ENCODE measurements at regions not wholly inside any gene's neighbourhood (a gene's known extent, or its start where the extent isn't known, plus 50 kb on each side); places are given as distances from the start of the nearest gene placed in this dataset.
"Not testable (repeated sequence)": the region's sequence is repeated elsewhere in the genome, so short reads cannot be mapped to it uniquely, and the experiment has no call there.

- FAIRE-seq, result no peak
These were observed 610.2 kb downstream of the DSC3 start for GRCh38 chr18:30432349-30432748.

- FAIRE-seq, result not testable (repeated sequence)
These were observed 623.1 kb downstream of the DSC3 start for GRCh38 chr18:30419399-30419798.

- no peak for FAIRE-seq
These were observed 626.6 kb downstream of the DSC3 start for GRCh38 chr18:30415903-30416302.

- FAIRE-seq, result no peak
These were observed 633.4 kb downstream of the DSC3 start for GRCh38 chr18:30409120-30409519.

- FAIRE-seq, result no peak
These were observed 635.8 kb downstream of the DSC3 start for GRCh38 chr18:30406728-30407127.

GRCh38 chr18:30405038-30405437, 637.5 kb downstream of the DSC3 start:
- FAIRE-seq, result no peak

- no peak for FAIRE-seq
These were observed 638.1 kb downstream of the DSC3 start for GRCh38 chr18:30404422-30404821.

GRCh38 chr18:30403278-30403677, 639.3 kb downstream of the DSC3 start:
- no peak for FAIRE-seq

GRCh38 chr18:30387401-30387800, 655.1 kb downstream of the DSC3 start:
- FAIRE-seq, result no peak

- no peak for FAIRE-seq
These were observed 655.9 kb downstream of the DSC3 start for GRCh38 chr18:30386624-30387023.

- no peak for FAIRE-seq
These were observed 656.9 kb downstream of the DSC3 start for GRCh38 chr18:30385684-30386083.

- FAIRE-seq, result no peak
These were observed 660.7 kb downstream of the DSC3 start for GRCh38 chr18:30381826-30382225.

GRCh38 chr18:30378097-30378496, 664.4 kb downstream of the DSC3 start:
- no peak for FAIRE-seq

GRCh38 chr18:30376515-30376914, 666.0 kb downstream of the DSC3 start:
- no peak for FAIRE-seq

- no peak for FAIRE-seq
These were observed 680.5 kb downstream of the DSC3 start for GRCh38 chr18:30361864-30362540.

- FAIRE-seq, result no peak
These were observed 683.0 kb downstream of the DSC3 start for GRCh38 chr18:30359521-30359920.

GRCh38 chr18:30358555-30358954, 684.0 kb downstream of the DSC3 start:
- FAIRE-seq, result no peak

GRCh38 chr18:30352551-30353168, 689.9 kb downstream of the DSC3 start:
- FAIRE-seq, result no peak

- no peak for FAIRE-seq
These were observed 692.3 kb downstream of the DSC3 start for GRCh38 chr18:30350263-30350662.

GRCh38 chr18:30343090-30343489, 699.5 kb downstream of the DSC3 start:
- no peak for FAIRE-seq

GRCh38 chr18:30342675-30343074, 699.9 kb downstream of the DSC3 start:
- no peak for FAIRE-seq

- FAIRE-seq, result no peak
These were observed 707.8 kb downstream of the DSC3 start for GRCh38 chr18:30334781-30335180.

GRCh38 chr18:30333310-30333709, 709.2 kb downstream of the DSC3 start:
- no peak for FAIRE-seq

GRCh38 chr18:30328839-30329238, 713.7 kb downstream of the DSC3 start:
- FAIRE-seq, result no peak

GRCh38 chr18:30302181-30302580, 740.4 kb downstream of the DSC3 start:
- FAIRE-seq, result no peak
